Heart left ventricle (tissue), 13 donors: ENCODE measurements at regions not wholly inside any gene's neighbourhood (a gene's known extent, or its start where the extent isn't known, plus 50 kb on each side); places are given as distances from the start of the nearest gene placed in this dataset.
"Not testable (repeated sequence)": the region's sequence is repeated elsewhere in the genome, so short reads cannot be mapped to it uniquely, and the experiment has no call there.

ENCODE experiments used
- POLR2A ChIP-seq, 2 donors: fragments of 450-650 bp; IDR thresholded peaks; one replicate each; pipeline ENCODE4 v1.6.1; 2017; ENCODE audit warnings: antibody characterized with exemption in 2 of 2, mild to moderate bottlenecking in 2 of 2, moderate library complexity in 2 of 2
- TF ChIP-seq, protein P1 (sequence below), 12 donors: fragments of 200-600 bp; sonication (generic) in 4 of 12; IDR thresholded peaks; one replicate each; pipeline versions ENCODE4 v1.5.0 to v1.8.0; 2018 to 2022; ENCODE audit warnings: antibody characterized with exemption in 12 of 12, mild to moderate bottlenecking in 5 of 12
- donor health status: ischemic (EF 13 %, LVEDD 7.1; RV severe dilation, severe dysfunction).
- donor health status: DM: no; HTN: yes; CAD: no.
- donor health status: DM: no; HTN: no; CAD: no.
- donor health status: ischemic (EF 25% LVEDD 6.9; RV normal size, moderate dysfunction).
- donor health status: ischemic (EF 25% LVEDD 5.7; RV mildly dilated, moderate dysfunction).
- donor health status: ischemic (EF 35%, LVEDD 5.7; RV mildly dilated, moderate dysfunction).
- donor health status: nonischemic (EF 11% LVEDD 7.7; RV severe dilation, severe dysfunction).
- donor health status: DM: yes; HTN: yes; CAD: no.
- donor health status: PGD.
- donor health status: ischemic (EF 29% LVEDD 5.4; RV normal size, mild dysfunction).
- donor health status: nonischemic (EF 23%, LVEDD 6.1; RV moderate dilation, normal function).

GRCh38 chr13:100948937-100949336 is 274.3 kb upstream of the TMTC4 start:
- TF ChIP-seq, protein P1, sequence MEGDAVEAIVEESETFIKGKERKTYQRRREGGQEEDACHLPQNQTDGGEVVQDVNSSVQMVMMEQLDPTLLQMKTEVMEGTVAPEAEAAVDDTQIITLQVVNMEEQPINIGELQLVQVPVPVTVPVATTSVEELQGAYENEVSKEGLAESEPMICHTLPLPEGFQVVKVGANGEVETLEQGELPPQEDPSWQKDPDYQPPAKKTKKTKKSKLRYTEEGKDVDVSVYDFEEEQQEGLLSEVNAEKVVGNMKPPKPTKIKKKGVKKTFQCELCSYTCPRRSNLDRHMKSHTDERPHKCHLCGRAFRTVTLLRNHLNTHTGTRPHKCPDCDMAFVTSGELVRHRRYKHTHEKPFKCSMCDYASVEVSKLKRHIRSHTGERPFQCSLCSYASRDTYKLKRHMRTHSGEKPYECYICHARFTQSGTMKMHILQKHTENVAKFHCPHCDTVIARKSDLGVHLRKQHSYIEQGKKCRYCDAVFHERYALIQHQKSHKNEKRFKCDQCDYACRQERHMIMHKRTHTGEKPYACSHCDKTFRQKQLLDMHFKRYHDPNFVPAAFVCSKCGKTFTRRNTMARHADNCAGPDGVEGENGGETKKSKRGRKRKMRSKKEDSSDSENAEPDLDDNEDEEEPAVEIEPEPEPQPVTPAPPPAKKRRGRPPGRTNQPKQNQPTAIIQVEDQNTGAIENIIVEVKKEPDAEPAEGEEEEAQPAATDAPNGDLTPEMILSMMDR (IDR thresholded peaks at IDR 0.05) = not testable (repeated sequence)
- TF ChIP-seq POLR2A (IDR thresholded peaks at IDR 0.05) = not testable (repeated sequence)
